WTC11 (cell line): ENCODE measurements at regions not wholly inside any gene's neighbourhood (a gene's known extent, or its start where the extent isn't known, plus 50 kb on each side); places are given as distances from the start of the nearest gene placed in this dataset.

Experiments
- ATAC-seq: fragments of 200-7000 bp; cut with Tn5 transposase; 2 replicates; pipeline ENCODE4 v1.10.0; 2021; ENCODE audit warnings: mild to moderate bottlenecking, moderate library complexity
- CTCF ChIA-PET: fragments of 300-600 bp; sonication (Branson Sonifier 250); formaldehyde crosslinking; loops from one replicate; lab custom pipeline; 2021; ENCODE audit warnings: antibody characterized with exemption; lab: Charles Lee
- POLR2A ChIA-PET: fragments of 350-600 bp; sonication (Branson Sonifier 250); formaldehyde crosslinking; loops from one replicate; lab custom pipeline; 2021; ENCODE audit warnings: antibody characterized with exemption; lab: Charles Lee
- DNase-seq: peaks from one replicate; pipeline ENCODE4 v3.0.0; 2021; ENCODE audit warnings: low spot score
- H3K27ac Mint-ChIP-seq: 2 replicates; pipeline ENCODE4 v1.8.0; 2021; ENCODE audit warnings: mixed read lengths
- H3K27me3 Mint-ChIP-seq: 2 replicates; pipeline ENCODE4 v1.8.0; 2021; ENCODE audit warnings: low read depth, mild to moderate bottlenecking, moderate library complexity, mixed read lengths
- H3K36me3 Mint-ChIP-seq: 2 replicates; pipeline ENCODE4 v1.8.0; 2021; ENCODE audit warnings: mixed read lengths
- H3K4me1 Mint-ChIP-seq: 2 replicates; pipeline ENCODE4 v1.8.0; 2022; ENCODE audit warnings: mixed read lengths
- H3K4me3 Mint-ChIP-seq: 2 replicates; pipeline ENCODE4 v1.8.0; 2021; ENCODE audit warnings: mild to moderate bottlenecking, moderate library complexity, mixed read lengths
- H3K9me3 Mint-ChIP-seq: 2 replicates; pipeline ENCODE4 v1.8.0; 2021; ENCODE audit warnings: mixed read lengths
- ATF2 ChIP-seq: sonication (generic); formaldehyde crosslinking; IDR thresholded peaks from 2 replicates; pipeline ENCODE4 v1.8.1; 2022; ENCODE audit warnings: low read depth, missing genetic modification reagents, borderline replicate concordance
- CBFB ChIP-seq: sonication (generic); formaldehyde crosslinking; IDR thresholded peaks from 2 replicates; pipeline ENCODE4 v1.8.1; 2022; ENCODE audit warnings: mild to moderate bottlenecking, low read depth, missing genetic modification reagents
- FOXJ3 ChIP-seq: sonication (generic); formaldehyde crosslinking; IDR thresholded peaks from 2 replicates; pipeline ENCODE4 v1.9.0; 2021; ENCODE audit warnings: missing genetic modification reagents, mild to moderate bottlenecking, borderline replicate concordance
- IRF1 ChIP-seq: sonication (generic); formaldehyde crosslinking; IDR thresholded peaks from 2 replicates; pipeline ENCODE4 v1.8.0; 2023; ENCODE audit warnings: missing genetic modification reagents
- MAX ChIP-seq: sonication (generic); formaldehyde crosslinking; IDR thresholded peaks from 2 replicates; pipeline ENCODE4 v1.8.0; 2022; ENCODE audit warnings: mild to moderate bottlenecking, missing genetic modification reagents
- MYBL2 ChIP-seq: sonication (generic); formaldehyde crosslinking; IDR thresholded peaks from 2 replicates; pipeline ENCODE4 v1.8.1; 2023; ENCODE audit warnings: mild to moderate bottlenecking, moderate library complexity, missing genetic modification reagents
- NFATC4 ChIP-seq: fragments of 250-450 bp; sonication (Bioruptor Pico); IDR thresholded peaks from 2 replicates; pipeline ENCODE4 v1.9.0; 2021; ENCODE audit warnings: mild to moderate bottlenecking
- NFYB ChIP-seq: sonication (generic); formaldehyde crosslinking; conservative IDR thresholded peaks from 2 replicates; pipeline ENCODE4 v1.8.0; 2022; ENCODE audit warnings: low read depth, missing genetic modification reagents
- PREB ChIP-seq: sonication (generic); formaldehyde crosslinking; IDR thresholded peaks from 2 replicates; pipeline ENCODE4 v1.8.1; 2022; ENCODE audit warnings: mild to moderate bottlenecking, missing genetic modification reagents, moderate library complexity, borderline replicate concordance
- RELA ChIP-seq: sonication (generic); formaldehyde crosslinking; IDR thresholded peaks from 2 replicates; pipeline ENCODE4 v1.8.1; 2022; ENCODE audit warnings: missing genetic modification reagents, mild to moderate bottlenecking, borderline replicate concordance
- STAT6 ChIP-seq: sonication (generic); formaldehyde crosslinking; conservative IDR thresholded peaks from 2 replicates; pipeline ENCODE4 v1.8.1; 2023; ENCODE audit warnings: mild to moderate bottlenecking, low read depth, missing genetic modification reagents, moderate library complexity
- TEAD1 ChIP-seq: sonication (generic); formaldehyde crosslinking; IDR thresholded peaks from 2 replicates; pipeline ENCODE4 v1.8.0; 2022; ENCODE audit warnings: mild to moderate bottlenecking, missing genetic modification reagents
- USF1 ChIP-seq: sonication (generic); formaldehyde crosslinking; IDR thresholded peaks from 2 replicates; pipeline ENCODE4 v1.8.0; 2022; ENCODE audit warnings: mild to moderate bottlenecking, missing genetic modification reagents
- ZBTB21 ChIP-seq: sonication (generic); formaldehyde crosslinking; IDR thresholded peaks from 2 replicates; pipeline ENCODE4 v1.8.1; 2023; ENCODE audit warnings: mild to moderate bottlenecking, missing genetic modification reagents, borderline replicate concordance
- ZNF121 ChIP-seq: sonication (generic); formaldehyde crosslinking; IDR thresholded peaks from 2 replicates; pipeline ENCODE4 v1.8.0; 2023; ENCODE audit warnings: missing genetic modification reagents
- ZNF138 ChIP-seq: sonication (generic); formaldehyde crosslinking; conservative IDR thresholded peaks from 2 replicates; pipeline ENCODE4 v1.8.1; 2022; ENCODE audit warnings: mild to moderate bottlenecking, moderate library complexity, missing genetic modification reagents
- ZNF317 ChIP-seq: sonication (generic); formaldehyde crosslinking; IDR thresholded peaks from 2 replicates; pipeline ENCODE4 v1.8.1; 2023; ENCODE audit warnings: low read depth, mild to moderate bottlenecking, moderate library complexity, missing genetic modification reagents, borderline replicate concordance

GRCh38 chr13:18978447-18978846, 203.2 kb downstream of the TUBA3C start (continued):
- TF ChIP-seq USF1 (CRISPR knock-in tag) (no peak), RELA (CRISPR knock-in tag) (no peak), PREB (no peak)
- TF ChIP-seq, all 79 proteins: peak for 0

- no peak overlapping the region for H3K27ac Mint-ChIP-seq
- no peak for TF ChIP-seq MYBL2
- TF ChIP-seq FOXJ3: no peak
- TF ChIP-seq ZNF121: no peak
- no peak for TF ChIP-seq MAX
- TF ChIP-seq NFYB (CRISPR knock-in tag): no peak
- TF ChIP-seq ATF2 (CRISPR knock-in tag): no peak
- no peak for TF ChIP-seq IRF1
- TF ChIP-seq TEAD1 (CRISPR knock-in tag): no peak
- TF ChIP-seq CBFB (CRISPR knock-in tag): no peak
- TF ChIP-seq ZNF138: no peak
- no peak for TF ChIP-seq ZBTB21
- TF ChIP-seq NFATC4 (CRISPR knock-in tag): no peak
- TF ChIP-seq STAT6 (CRISPR knock-in tag): no peak
- TF ChIP-seq ZNF317 (CRISPR knock-in tag): no peak
- no peak for TF ChIP-seq PREB
- TF ChIP-seq, all 79 proteins: peak for 0
- Mint-ChIP-seq H3K9me3 (peaks cover 90% of the 10 kb centered on the region), H3K27me3 (peaks cover 2% of the 10 kb centered on the region; the same call in 1 of the 2 replicates), H3K4me3 (no peak overlapping the region), H3K36me3 (peaks cover 63% of the 10 kb centered on the region), H3K4me1 (no peaks in the 10 kb centered on the region)
- ChIA-PET POLR2A (no interaction called here), CTCF (no interaction called here)
- ATAC-seq: no peak
- DNase-seq: no peak
Observed at GRCh38 chr13:18977857-18978256, 203.8 kb downstream of the TUBA3C start.
